ENCODE measurements at regions not wholly inside any gene's neighbourhood (a gene's known extent, or its start where the extent isn't known, plus 50 kb on each side); places are given as distances from the start of the nearest gene placed in this dataset.

DNA sequence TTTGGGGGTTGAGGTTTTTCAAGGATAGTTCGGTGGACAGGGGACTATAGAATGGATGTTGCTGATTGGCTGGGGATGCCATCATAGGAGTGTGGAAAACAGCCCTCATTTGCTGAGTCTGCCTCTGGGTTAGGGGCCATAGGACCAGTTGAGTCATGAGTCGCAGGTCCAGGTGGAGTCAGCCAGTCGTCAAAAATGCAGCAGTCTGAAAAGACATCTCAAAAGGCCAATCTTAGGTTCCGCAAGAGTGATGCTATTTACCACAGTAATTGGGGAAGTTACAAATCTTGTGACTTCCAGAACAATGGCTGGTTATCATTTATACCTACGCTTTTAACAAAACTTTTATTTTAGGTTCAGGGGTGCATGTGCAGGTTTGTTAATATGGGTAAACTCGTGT lies 276.0 kb upstream of the DMRT1 start:
- Histone ChIP-seq H3K27ac (ENCODE audit: low read depth, low read length) (no peak overlapping the region), H3K4me3 (ENCODE audit: low read length in 3 of 3) (no peak overlapping the region), H3K27me3 (ENCODE audit: control insufficient read depth in 3 of 3, insufficient read depth in 3 of 3, low read length in 3 of 3) (no peaks in the 10 kb centered on the region), H3K9me3 (ENCODE audit: control insufficient read depth in 3 of 3, low read length in 3 of 3) (no peaks in the 10 kb centered on the region), H3K36me3 (ENCODE audit: control insufficient read depth in 3 of 3, insufficient read depth in 3 of 3, low read length in 3 of 3) (no peaks in the 10 kb centered on the region), H3K9ac (ENCODE audit: low read depth in 1 of 3, low read length in 3 of 3) (no peak overlapping the region), H3K4me1 (ENCODE audit: control insufficient read depth in 3 of 3, insufficient read depth in 3 of 3, low read length in 3 of 3) (no peaks in the 10 kb centered on the region)

DNA sequence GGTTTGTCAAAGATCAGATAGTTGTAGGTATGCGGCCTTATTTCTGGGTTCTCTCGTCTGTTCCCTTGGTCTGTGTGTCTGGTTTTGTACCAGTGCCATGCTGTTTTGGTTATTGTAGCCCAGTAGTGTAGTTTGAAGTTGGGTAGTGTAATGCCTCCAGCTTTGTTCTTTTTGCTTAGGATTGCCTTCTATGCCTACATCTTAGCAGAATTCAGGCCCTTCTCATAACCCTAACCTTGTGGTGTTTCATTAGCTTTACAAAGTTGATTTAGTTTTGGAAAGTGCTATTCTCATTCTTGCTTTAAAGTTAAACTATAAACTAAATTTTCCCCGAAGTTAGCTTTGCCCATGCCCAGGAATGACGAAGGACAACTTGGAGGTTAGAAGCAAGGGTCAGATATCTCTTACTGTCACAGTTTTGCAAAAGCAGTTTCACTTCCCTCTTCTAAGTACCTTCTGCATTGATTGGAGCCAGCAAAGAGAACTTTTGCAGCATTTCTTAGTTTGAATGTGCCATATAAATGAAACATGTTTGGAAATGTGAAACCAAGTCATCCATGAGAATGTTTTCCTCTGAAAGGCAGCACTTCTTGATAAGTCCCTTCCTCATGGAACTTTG lies 274.3 kb upstream of the DMRT1 start:
- no peak overlapping the region for H3K9ac ChIP-seq (ENCODE audit: low read depth in 1 of 3, low read length in 3 of 3)
- H3K36me3 ChIP-seq (ENCODE audit: control insufficient read depth in 3 of 3, insufficient read depth in 3 of 3, low read length in 3 of 3), result no peaks in the 10 kb centered on the region
- H3K27me3 ChIP-seq (ENCODE audit: control insufficient read depth in 3 of 3, insufficient read depth in 3 of 3, low read length in 3 of 3), result no peaks in the 10 kb centered on the region
- peaks cover 0 to 2% (median 0%) of the 10 kb centered on the region in 3 donors for H3K4me1 ChIP-seq (ENCODE audit: control insufficient read depth in 3 of 3, insufficient read depth in 3 of 3, low read length in 3 of 3)
- H3K4me3 ChIP-seq (ENCODE audit: low read length in 3 of 3), result no peak overlapping the region
- H3K27ac ChIP-seq (ENCODE audit: low read depth, low read length), result no peak overlapping the region
- no peaks in the 10 kb centered on the region for H3K9me3 ChIP-seq (ENCODE audit: control insufficient read depth in 3 of 3, low read length in 3 of 3)

DNA sequence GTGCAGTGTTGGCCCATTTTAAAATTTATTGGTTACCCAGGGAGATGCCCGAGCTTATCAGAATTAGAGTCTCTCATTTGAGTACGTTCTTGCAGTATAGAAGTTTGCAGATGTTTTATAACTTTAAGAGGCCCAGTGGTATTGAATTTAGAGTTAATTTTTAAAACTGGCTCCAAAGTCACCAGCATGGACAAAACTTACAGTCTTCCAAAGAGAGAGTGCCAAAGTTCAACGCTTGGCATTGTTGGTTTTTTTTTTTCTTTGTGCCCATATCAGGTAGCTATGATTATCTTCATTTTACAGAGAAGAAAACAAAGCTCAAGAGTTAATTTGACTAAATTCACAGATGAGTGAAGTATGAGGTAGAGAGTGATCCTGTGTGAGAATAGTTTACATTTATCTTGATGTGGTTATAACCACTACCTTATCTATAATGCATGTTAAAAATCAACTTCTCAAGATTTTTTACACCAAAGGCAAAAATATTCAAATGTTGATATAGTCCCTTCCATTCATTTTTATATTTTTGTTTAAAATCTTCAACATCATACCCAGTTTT lies 273.7 kb upstream of the DMRT1 start:
- Histone ChIP-seq H3K27me3 (ENCODE audit: control insufficient read depth in 3 of 3, insufficient read depth in 3 of 3, low read length in 3 of 3) (no peaks in the 10 kb centered on the region), H3K36me3 (ENCODE audit: control insufficient read depth in 3 of 3, insufficient read depth in 3 of 3, low read length in 3 of 3) (no peaks in the 10 kb centered on the region), H3K27ac (ENCODE audit: low read depth, low read length) (no peak overlapping the region), H3K9me3 (ENCODE audit: control insufficient read depth in 3 of 3, low read length in 3 of 3) (no peaks in the 10 kb centered on the region), H3K4me1 (ENCODE audit: control insufficient read depth in 3 of 3, insufficient read depth in 3 of 3, low read length in 3 of 3) (peaks cover 0 to 2% (median 0%) of the 10 kb centered on the region in 3 donors), H3K4me3 (ENCODE audit: low read length in 3 of 3) (no peak overlapping the region), H3K9ac (ENCODE audit: low read depth in 1 of 3, low read length in 3 of 3) (no peak overlapping the region)

DNA sequence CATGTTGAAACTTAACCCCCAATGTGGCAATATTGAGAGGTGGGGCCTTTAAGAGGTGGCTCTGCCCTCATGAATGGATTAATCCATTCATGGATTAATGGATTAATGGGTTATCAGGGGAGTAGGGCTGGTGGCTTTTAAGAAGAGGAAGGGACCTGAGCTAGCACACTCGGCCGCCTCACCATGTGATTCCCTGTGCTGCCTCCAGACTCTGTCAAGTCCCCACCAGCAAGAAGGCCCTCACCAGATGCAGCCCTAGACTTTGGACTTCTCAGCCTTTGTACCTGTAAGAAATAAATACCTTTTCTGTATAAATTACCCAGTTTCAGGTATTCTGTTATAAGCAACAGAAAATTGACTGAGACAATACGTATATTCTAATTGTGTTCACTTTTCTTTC lies 272.2 kb upstream of the DMRT1 start:
- Histone ChIP-seq H3K27ac (ENCODE audit: low read depth, low read length) (no peak overlapping the region), H3K4me1 (ENCODE audit: control insufficient read depth in 3 of 3, insufficient read depth in 3 of 3, low read length in 3 of 3) (peaks cover 0 to 2% (median 0%) of the 10 kb centered on the region in 3 donors)

DNA sequence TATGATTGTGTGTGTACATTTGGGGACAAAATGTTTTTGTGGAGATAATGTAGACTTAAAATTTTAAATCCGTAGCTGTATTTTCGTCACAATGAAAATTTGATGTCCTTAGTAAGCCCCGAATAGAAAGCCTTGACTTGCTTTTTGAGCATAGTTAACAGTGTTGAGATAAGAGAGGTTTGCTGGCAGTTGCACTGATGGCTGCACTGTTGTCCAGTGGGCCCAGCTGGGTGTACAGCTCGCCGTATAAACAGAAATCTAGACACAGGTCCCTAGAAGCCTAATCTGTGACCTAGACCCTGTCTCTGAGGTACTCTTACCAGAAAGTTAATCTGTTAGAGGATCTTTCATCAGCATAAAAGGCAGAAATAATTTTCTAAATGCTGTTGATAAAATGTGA lies 271.3 kb upstream of the DMRT1 start:
- Histone ChIP-seq H3K4me1 (ENCODE audit: control insufficient read depth in 3 of 3, insufficient read depth in 3 of 3, low read length in 3 of 3) (peaks cover 0 to 2% (median 0%) of the 10 kb centered on the region in 3 donors), H3K9me3 (ENCODE audit: control insufficient read depth in 3 of 3, low read length in 3 of 3) (no peaks in the 10 kb centered on the region), H3K27me3 (ENCODE audit: control insufficient read depth in 3 of 3, insufficient read depth in 3 of 3, low read length in 3 of 3) (no peaks in the 10 kb centered on the region), H3K4me3 (ENCODE audit: low read length in 3 of 3) (no peak overlapping the region), H3K9ac (ENCODE audit: low read depth in 1 of 3, low read length in 3 of 3) (no peak overlapping the region), H3K27ac (ENCODE audit: low read depth, low read length) (no peak overlapping the region), H3K36me3 (ENCODE audit: control insufficient read depth in 3 of 3, insufficient read depth in 3 of 3, low read length in 3 of 3) (no peaks in the 10 kb centered on the region)

More for the DNA sequence above, 272.2 kb upstream of the DMRT1 start:
- Histone ChIP-seq H3K36me3 (ENCODE audit: control insufficient read depth in 3 of 3, insufficient read depth in 3 of 3, low read length in 3 of 3) (no peaks in the 10 kb centered on the region), H3K4me3 (ENCODE audit: low read length in 3 of 3) (no peak overlapping the region), H3K9me3 (ENCODE audit: control insufficient read depth in 3 of 3, low read length in 3 of 3) (no peaks in the 10 kb centered on the region), H3K27me3 (ENCODE audit: control insufficient read depth in 3 of 3, insufficient read depth in 3 of 3, low read length in 3 of 3) (no peaks in the 10 kb centered on the region), H3K9ac (ENCODE audit: low read depth in 1 of 3, low read length in 3 of 3) (no peak overlapping the region)

DNA sequence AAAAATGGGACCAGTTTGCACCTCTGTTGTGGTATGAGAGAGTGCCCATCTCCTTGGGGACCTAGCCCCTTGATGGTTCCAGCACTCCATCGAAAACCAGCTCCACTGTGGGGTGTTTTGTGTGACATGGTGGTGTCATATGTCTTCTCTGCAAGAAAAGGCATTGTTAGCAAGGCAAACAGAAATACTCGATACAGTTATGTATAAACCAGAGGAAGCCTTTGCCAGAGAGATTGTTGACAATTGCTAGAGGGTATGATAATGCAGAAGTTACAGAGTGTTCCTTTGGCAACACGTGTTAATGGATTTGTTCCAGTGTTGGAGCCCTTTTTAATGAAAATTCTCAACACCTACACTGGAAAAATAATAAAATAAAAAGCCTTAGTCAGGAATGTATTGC lies 270.4 kb upstream of the DMRT1 start:
- Histone ChIP-seq H3K27me3 (ENCODE audit: control insufficient read depth in 3 of 3, insufficient read depth in 3 of 3, low read length in 3 of 3) (no peaks in the 10 kb centered on the region), H3K4me1 (ENCODE audit: control insufficient read depth in 3 of 3, insufficient read depth in 3 of 3, low read length in 3 of 3) (peaks cover 0 to 2% (median 0%) of the 10 kb centered on the region in 3 donors), H3K4me3 (ENCODE audit: low read length in 3 of 3) (no peak overlapping the region), H3K36me3 (ENCODE audit: control insufficient read depth in 3 of 3, insufficient read depth in 3 of 3, low read length in 3 of 3) (no peaks in the 10 kb centered on the region), H3K9me3 (ENCODE audit: control insufficient read depth in 3 of 3, low read length in 3 of 3) (no peaks in the 10 kb centered on the region), H3K9ac (ENCODE audit: low read depth in 1 of 3, low read length in 3 of 3) (no peak overlapping the region), H3K27ac (ENCODE audit: low read depth, low read length) (no peak overlapping the region)

DNA sequence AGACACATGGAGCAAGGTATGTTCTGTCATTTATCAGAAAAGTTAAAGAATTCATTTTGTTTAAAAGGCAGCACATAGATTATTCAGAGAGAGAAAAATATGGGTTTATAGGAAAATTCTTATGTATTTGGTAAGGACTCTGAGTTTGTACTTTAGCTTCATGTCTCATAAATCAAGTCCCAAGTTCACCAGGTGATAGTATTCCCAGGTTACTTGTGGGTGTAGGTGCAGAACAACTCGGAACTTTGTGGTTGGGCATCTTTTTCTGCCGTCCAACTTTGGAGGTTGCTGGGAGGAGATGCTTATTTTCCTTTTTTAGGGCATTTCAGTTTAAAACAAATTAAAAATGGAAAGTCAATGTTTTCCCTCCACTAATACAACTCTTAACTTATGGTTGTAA lies 269.8 kb upstream of the DMRT1 start:
- Histone ChIP-seq H3K9me3 (ENCODE audit: control insufficient read depth in 3 of 3, low read length in 3 of 3) (no peaks in the 10 kb centered on the region), H3K27ac (ENCODE audit: low read depth, low read length) (no peak overlapping the region), H3K9ac (ENCODE audit: low read depth in 1 of 3, low read length in 3 of 3) (no peak overlapping the region), H3K4me3 (ENCODE audit: low read length in 3 of 3) (no peak overlapping the region), H3K36me3 (ENCODE audit: control insufficient read depth in 3 of 3, insufficient read depth in 3 of 3, low read length in 3 of 3) (no peaks in the 10 kb centered on the region), H3K4me1 (ENCODE audit: control insufficient read depth in 3 of 3, insufficient read depth in 3 of 3, low read length in 3 of 3) (peaks cover 0 to 2% (median 0%) of the 10 kb centered on the region in 3 donors), H3K27me3 (ENCODE audit: control insufficient read depth in 3 of 3, insufficient read depth in 3 of 3, low read length in 3 of 3) (no peaks in the 10 kb centered on the region)

DNA sequence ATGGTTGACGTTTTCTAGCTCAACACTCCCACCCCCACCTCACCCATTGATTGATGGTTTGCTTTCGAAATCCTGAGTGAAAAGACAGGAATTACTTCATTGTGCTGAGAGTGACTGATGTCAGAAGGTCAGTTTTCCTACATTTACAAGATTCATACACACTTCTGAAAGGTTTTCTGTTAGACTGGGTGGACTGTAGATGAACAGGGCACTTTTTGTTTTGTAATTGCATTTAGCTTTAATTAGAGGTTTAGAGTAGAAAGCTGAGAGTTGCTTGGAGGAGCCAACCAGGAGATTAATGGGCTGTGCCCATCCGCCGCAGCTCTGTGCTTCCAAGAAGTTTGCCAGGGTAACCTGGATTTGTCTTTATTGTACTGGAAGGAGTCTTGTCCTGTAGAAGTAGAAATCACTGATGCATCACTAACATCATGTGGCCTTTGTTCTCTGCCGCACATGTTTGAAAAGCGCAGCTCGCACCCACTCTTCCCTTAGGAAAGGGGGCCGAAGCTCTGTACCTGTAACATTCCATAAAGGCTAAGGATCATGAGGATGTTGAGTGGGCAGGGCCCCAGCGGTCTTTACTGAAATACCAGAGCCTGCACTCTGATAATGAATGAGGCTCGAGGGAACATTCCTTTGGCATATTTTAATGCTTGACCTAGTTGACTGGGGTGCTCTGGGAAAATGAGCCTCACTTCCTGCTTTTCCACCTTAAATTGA lies 267.6 kb upstream of the DMRT1 start:
- no peak overlapping the region for H3K9ac ChIP-seq (ENCODE audit: low read depth in 1 of 3, low read length in 3 of 3)
- no peak overlapping the region for H3K27ac ChIP-seq (ENCODE audit: low read depth, low read length)
- H3K4me1 ChIP-seq (ENCODE audit: control insufficient read depth in 3 of 3, insufficient read depth in 3 of 3, low read length in 3 of 3), result peaks cover 0 to 2% (median 0%) of the 10 kb centered on the region in 3 donors

DNA sequence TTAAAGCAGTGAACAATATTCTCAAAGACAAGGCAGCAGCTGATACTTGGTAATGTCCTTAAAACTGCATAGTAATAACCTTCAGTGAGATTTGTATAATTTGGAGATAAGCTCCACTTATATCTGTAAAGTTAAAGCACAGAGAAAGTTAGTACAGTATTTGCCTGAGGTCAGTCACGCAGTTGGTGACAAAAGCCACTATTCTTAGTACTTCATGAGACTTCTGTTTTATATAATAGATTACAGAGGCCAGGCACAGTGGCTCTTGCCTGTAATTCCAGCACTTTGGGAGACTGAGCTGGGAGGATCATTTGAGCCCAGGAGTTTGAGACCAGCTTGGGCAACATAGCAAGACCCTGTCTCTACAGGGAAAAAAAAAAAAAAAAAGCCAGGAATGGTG lies 266.4 kb upstream of the DMRT1 start:
- Histone ChIP-seq H3K9me3 (ENCODE audit: control insufficient read depth in 3 of 3, low read length in 3 of 3) (no peaks in the 10 kb centered on the region), H3K36me3 (ENCODE audit: control insufficient read depth in 3 of 3, insufficient read depth in 3 of 3, low read length in 3 of 3) (no peaks in the 10 kb centered on the region), H3K9ac (ENCODE audit: low read depth in 1 of 3, low read length in 3 of 3) (no peak overlapping the region), H3K27ac (ENCODE audit: low read depth, low read length) (no peak overlapping the region), H3K4me3 (ENCODE audit: low read length in 3 of 3) (no peak overlapping the region), H3K4me1 (ENCODE audit: control insufficient read depth in 3 of 3, insufficient read depth in 3 of 3, low read length in 3 of 3) (peaks cover 0 to 2% (median 0%) of the 10 kb centered on the region in 3 donors), H3K27me3 (ENCODE audit: control insufficient read depth in 3 of 3, insufficient read depth in 3 of 3, low read length in 3 of 3) (no peaks in the 10 kb centered on the region)

More for the DNA sequence above, 267.6 kb upstream of the DMRT1 start:
- no peaks in the 10 kb centered on the region for H3K9me3 ChIP-seq (ENCODE audit: control insufficient read depth in 3 of 3, low read length in 3 of 3)
- no peak overlapping the region for H3K4me3 ChIP-seq (ENCODE audit: low read length in 3 of 3)
- H3K27me3 ChIP-seq (ENCODE audit: control insufficient read depth in 3 of 3, insufficient read depth in 3 of 3, low read length in 3 of 3), result no peaks in the 10 kb centered on the region
- H3K36me3 ChIP-seq (ENCODE audit: control insufficient read depth in 3 of 3, insufficient read depth in 3 of 3, low read length in 3 of 3), result no peaks in the 10 kb centered on the region

DNA sequence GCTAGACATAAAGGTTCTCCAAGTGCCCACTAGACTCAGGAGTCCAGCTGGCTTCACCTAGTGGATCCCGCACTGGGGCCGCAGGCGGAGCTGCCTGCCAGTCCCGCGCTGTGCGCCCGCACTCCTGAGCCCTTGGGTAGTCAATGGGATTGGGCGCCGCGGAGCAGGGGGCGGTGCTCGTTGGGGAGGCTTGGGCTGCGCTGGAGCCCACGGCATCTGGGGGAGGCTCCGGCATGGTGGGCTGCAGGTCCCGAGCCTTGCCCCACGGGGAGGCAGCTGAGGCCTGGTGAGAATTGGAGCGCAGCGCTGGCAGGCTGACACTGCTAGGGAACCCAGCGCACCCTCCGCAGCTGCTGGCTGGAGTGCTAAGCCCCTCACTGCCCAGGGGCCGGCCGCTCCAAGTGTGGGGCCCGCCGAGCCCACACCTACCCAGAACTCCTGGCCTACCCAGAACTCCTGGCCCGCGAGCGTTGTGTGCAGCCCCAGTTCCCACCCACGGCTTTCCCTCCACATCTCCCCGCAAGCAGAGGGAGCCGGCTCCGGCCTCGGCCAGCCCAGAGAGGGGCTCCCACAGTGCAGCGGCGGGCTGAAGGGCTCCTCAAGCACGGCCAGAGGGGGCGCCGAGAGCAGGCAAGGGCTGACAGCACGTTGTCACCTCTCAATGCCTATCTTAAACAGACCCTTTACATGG lies 260.7 kb upstream of the DMRT1 start:
- Histone ChIP-seq H3K9me3 (ENCODE audit: control insufficient read depth in 3 of 3, low read length in 3 of 3) (no peaks in the 10 kb centered on the region), H3K4me1 (ENCODE audit: control insufficient read depth in 3 of 3, insufficient read depth in 3 of 3, low read length in 3 of 3) (no peaks in the 10 kb centered on the region), H3K36me3 (ENCODE audit: control insufficient read depth in 3 of 3, insufficient read depth in 3 of 3, low read length in 3 of 3) (no peaks in the 10 kb centered on the region), H3K27ac (ENCODE audit: low read depth, low read length) (no peak overlapping the region), H3K4me3 (ENCODE audit: low read length in 3 of 3) (no peak overlapping the region), H3K27me3 (ENCODE audit: control insufficient read depth in 3 of 3, insufficient read depth in 3 of 3, low read length in 3 of 3) (no peaks in the 10 kb centered on the region), H3K9ac (ENCODE audit: low read depth in 1 of 3, low read length in 3 of 3) (no peak overlapping the region)
